ENCODE measurements at regions not wholly inside any gene's neighbourhood (a gene's known extent, or its start where the extent isn't known, plus 50 kb on each side); places are given as distances from the start of the nearest gene placed in this dataset.

- no peak for TF ChIP-seq EZH2phosphoT487 (IDR thresholded peaks at IDR 0.05; ENCODE audit: low read depth)
- no peak for TF ChIP-seq CTCF (IDR thresholded peaks at IDR 0.05; ENCODE audit: low read depth, low read length)
These were observed 262.8 kb downstream of the RWDD3 start for GRCh38 chr1:95496773-95497172.
